Stimulated activated naive CD8-positive, alpha-beta T cell treated with anti-CD3 and anti-CD28 coated beads, Interleukin-15, Interleukin-2, amounts not matched to agents 100 U/mL and 50 U/mL, for 24 hours (primary cell): ENCODE measurements at regions not wholly inside any gene's neighbourhood (a gene's known extent, or its start where the extent isn't known, plus 50 kb on each side); places are given as distances from the start of the nearest gene placed in this dataset.

Experiments
- ATAC-seq: fragments of 150-1000 bp; cut with Tn5 transposase; one replicate; pipeline ENCODE4 v1.10.0; 2021
- DNase-seq: peaks from one replicate; pipeline ENCODE4 v3.0.0; 2021

GRCh38 chr6:164020142-164020541, 605.6 kb downstream of the QKI start:
- ATAC-seq (no peak), DNase-seq (no peak)

- ATAC-seq, result no peak
Measured at GRCh38 chr6:164018133-164018532, 603.6 kb downstream of the QKI start.

GRCh38 chr6:164016056-164016455, 601.5 kb downstream of the QKI start:
- DNase-seq, result no peak

More at GRCh38 chr6:164018133-164018532, 603.6 kb downstream of the QKI start:
- DNase-seq, result no peak

GRCh38 chr6:164015088-164015484, 600.6 kb downstream of the QKI start:
- no peak for DNase-seq
- no peak for ATAC-seq

More at GRCh38 chr6:164016056-164016455, 601.5 kb downstream of the QKI start:
- ATAC-seq, result no peak

- ATAC-seq, result no peak
- no peak for DNase-seq
Measured at GRCh38 chr6:164014346-164015087, 600.0 kb downstream of the QKI start.

GRCh38 chr6:164013480-164014208, 599.1 kb downstream of the QKI start:
- DNase-seq (no peak), ATAC-seq (no peak)

- ATAC-seq (no peak), DNase-seq (no peak)
Measured at GRCh38 chr6:164011321-164011720, 596.8 kb downstream of the QKI start.

- no peak for ATAC-seq
- no peak for DNase-seq
Measured at GRCh38 chr6:164010441-164011103, 596.1 kb downstream of the QKI start.

GRCh38 chr6:164008902-164009301, 594.4 kb downstream of the QKI start:
- ATAC-seq (no peak), DNase-seq (no peak)

GRCh38 chr6:164007881-164008280, 593.4 kb downstream of the QKI start:
- ATAC-seq, result no peak
- DNase-seq, result no peak

GRCh38 chr6:164006459-164006858, 591.9 kb downstream of the QKI start:
- ATAC-seq, result no peak
- no peak for DNase-seq

- no peak for ATAC-seq
- no peak for DNase-seq
Measured at GRCh38 chr6:164005004-164005711, 590.6 kb downstream of the QKI start.

GRCh38 chr6:164000276-164000675, 585.8 kb downstream of the QKI start:
- ATAC-seq (no peak), DNase-seq (no peak)

GRCh38 chr6:163999475-164000125, 585.1 kb downstream of the QKI start:
- ATAC-seq (no peak), DNase-seq (no peak)

GRCh38 chr6:163998496-163998895, 584.0 kb downstream of the QKI start:
- DNase-seq (no peak), ATAC-seq (no peak)

GRCh38 chr6:163996491-163996890, 582.0 kb downstream of the QKI start:
- no peak for DNase-seq
- ATAC-seq, result no peak

- DNase-seq (no peak), ATAC-seq (no peak)
Measured at GRCh38 chr6:163994566-163994965, 580.0 kb downstream of the QKI start.

- no peak for DNase-seq
- no peak for ATAC-seq
Measured at GRCh38 chr6:163992701-163993100, 578.2 kb downstream of the QKI start.

GRCh38 chr6:163992056-163992455, 577.5 kb downstream of the QKI start:
- DNase-seq, result no peak
- no peak for ATAC-seq

GRCh38 chr6:163991321-163991720, 576.8 kb downstream of the QKI start:
- ATAC-seq (no peak), DNase-seq (no peak)

- DNase-seq (no peak), ATAC-seq (no peak)
Measured at GRCh38 chr6:163986313-163986712, 571.8 kb downstream of the QKI start.

GRCh38 chr6:163985710-163986109, 571.2 kb downstream of the QKI start:
- no peak for ATAC-seq

More at GRCh38 chr6:163985710-163986109, 571.2 kb downstream of the QKI start:
- no peak for DNase-seq
